OCI-LY7 (cell line): ENCODE measurements at regions not wholly inside any gene's neighbourhood (a gene's known extent, or its start where the extent isn't known, plus 50 kb on each side); places are given as distances from the start of the nearest gene placed in this dataset.

ENCODE experiments used
- CTCF ChIP-seq: fragments of 200-600 bp; sonication (generic); conservative IDR thresholded peaks from 2 replicates; pipeline ENCODE4 v1.5.1; 2014; ENCODE audit warnings: mild to moderate bottlenecking, antibody characterized with exemption, low read length, moderate library complexity, mixed read lengths
- EZH2phosphoT487 ChIP-seq: fragments of 200-600 bp; sonication (generic); IDR thresholded peaks from 2 replicates; pipeline ENCODE4 v1.6.1; 2018; ENCODE audit warnings: low read depth, borderline replicate concordance, mild to moderate bottlenecking, mixed run types, antibody characterized with exemption, low read length, moderate library complexity, mixed read lengths

DNA sequence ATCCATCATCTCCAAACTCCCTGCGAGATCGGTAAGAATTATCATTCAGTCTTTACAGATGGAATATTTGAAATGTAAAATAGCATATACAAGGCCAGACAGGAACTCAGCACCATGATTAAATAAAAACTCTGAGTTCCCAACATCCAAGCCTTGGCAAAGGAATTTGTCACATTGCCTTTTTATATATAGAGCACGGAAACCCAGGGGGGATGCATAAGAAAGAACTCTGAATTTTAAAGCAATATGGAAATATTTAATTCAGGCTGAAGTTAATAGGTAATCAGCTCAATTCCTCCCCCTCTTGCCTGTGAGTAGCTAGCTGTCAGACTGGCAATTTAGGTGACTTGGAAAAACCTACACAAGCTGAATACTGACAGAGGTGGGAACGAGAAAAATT is 217.9 kb upstream of the KCNMB2 start:
- no peak for TF ChIP-seq CTCF
- TF ChIP-seq EZH2phosphoT487: no peak
